BLaER1 treated with 17β-estradiol and CSF1 and Interleukin-3, amounts not matched to agents 10 nM and 100 nM (cell line): ENCODE measurements at regions not wholly inside any gene's neighbourhood (a gene's known extent, or its start where the extent isn't known, plus 50 kb on each side); places are given as distances from the start of the nearest gene placed in this dataset.
A peak's percentile ranks its signal among the peaks of the same experiment; 100 is the strongest.

Experiments
- H3K27ac ChIP-seq, 11 experiments: shearing (Covaris generic); formaldehyde crosslinking; 2 replicates each; pipeline ENCODE4 v1.8.1; 2022
- H3K27me3 ChIP-seq, 11 experiments: shearing (Covaris generic); formaldehyde crosslinking; 2 replicates each; pipeline ENCODE4 v1.8.1; 2022
- H3K36me3 ChIP-seq, 11 experiments: shearing (Covaris generic); formaldehyde crosslinking; 2 replicates each; pipeline ENCODE4 v1.8.1; 2022
- H3K4me1 ChIP-seq, 10 experiments: shearing (Covaris generic); formaldehyde crosslinking; 2 replicates each; pipeline ENCODE4 v1.8.1; 2022
- H3K4me2 ChIP-seq, 11 experiments: shearing (Covaris generic); formaldehyde crosslinking; 2 replicates each; pipeline ENCODE4 v1.8.1; 2022
- H3K4me3 ChIP-seq, 10 experiments: shearing (Covaris generic); formaldehyde crosslinking; 2 replicates each; pipeline ENCODE4 v1.8.1; 2022
- H3K9ac ChIP-seq, 11 experiments: shearing (Covaris generic); formaldehyde crosslinking; 2 replicates each; pipeline ENCODE4 v1.8.1; 2022
- H3K9me3 ChIP-seq, 11 experiments: shearing (Covaris generic); formaldehyde crosslinking; replicated peaks in 1 of 11; 2 replicates each; pipeline ENCODE4 v1.8.1; 2022
- H4K20me1 ChIP-seq, 11 experiments: shearing (Covaris generic); formaldehyde crosslinking; 2 replicates each; pipeline ENCODE4 v1.8.1; 2022
- Cebpa-rat ChIP-seq, 11 experiments: shearing (Covaris generic); IDR thresholded peaks; 2 replicates each; pipeline ENCODE4 v1.8.1; 2022

DNA sequence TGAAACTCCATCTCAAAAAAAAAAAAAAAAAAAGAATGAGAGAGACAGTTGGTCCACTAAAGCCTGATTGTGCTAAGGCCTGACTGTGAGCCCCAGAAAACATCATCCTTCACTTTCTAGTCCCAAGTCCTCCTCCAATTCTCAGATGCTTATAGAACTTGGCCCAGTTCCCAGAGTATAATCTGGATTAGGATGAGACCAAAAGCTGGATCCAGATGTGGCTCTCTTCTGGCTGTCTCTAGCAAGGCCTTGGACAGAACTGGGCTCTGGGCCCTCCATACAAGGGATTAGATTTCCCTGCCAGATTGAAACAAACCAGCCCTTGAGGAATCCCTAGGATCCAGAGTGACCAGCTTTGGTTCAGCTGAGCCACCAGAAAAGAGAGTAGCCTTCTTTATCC lies 98.4 kb upstream of the ZNF366 start:
- TF ChIP-seq Cebpa-rat (IDR thresholded peaks at IDR 0.05), result no peak
- Histone ChIP-seq H3K27me3 (no peaks in the 10 kb centered on the region), H3K4me1 (peaks cover 0 to 4% (median 0%) of the 10 kb centered on the region in 10 experiments; a peak in 3 of 20 replicates), H3K27ac (no peak overlapping the region), H3K4me2 (no peak overlapping the region), H3K4me3 (no peak overlapping the region), H4K20me1 (no peaks in the 10 kb centered on the region), H3K36me3 (no peaks in the 10 kb centered on the region), H3K9me3 (peaks cover 0 to 7% (median 0%) of the 10 kb centered on the region in 11 experiments; a peak in 3 of 22 replicates), H3K9ac (no peak overlapping the region)

- Histone ChIP-seq H4K20me1 (no peaks in the 10 kb centered on the region), H3K9me3 (peaks cover 0 to 12% (median 3%) of the 10 kb centered on the region in 11 experiments; a peak in 11 of 22 replicates), H3K4me1 (peaks cover 0 to 12% (median 4%) of the 10 kb centered on the region in 10 experiments; a peak in 10 of 20 replicates), H3K4me3 (no peak overlapping the region), H3K27ac (no peak overlapping the region), H3K27me3 (no peaks in the 10 kb centered on the region), H3K9ac (no peak overlapping the region), H3K36me3 (no peaks in the 10 kb centered on the region), H3K4me2 (no peak overlapping the region)
- no peak for TF ChIP-seq Cebpa-rat (IDR thresholded peaks at IDR 0.05)
These were observed 97.6 kb upstream of the ZNF366 start for GRCh38 chr5:72604798-72605154.

GRCh38 chr5:72604111-72604797 lies 97.0 kb upstream of the ZNF366 start:
- Histone ChIP-seq H3K36me3 (no peaks in the 10 kb centered on the region), H4K20me1 (no peaks in the 10 kb centered on the region), H3K4me2 (no peak overlapping the region), H3K4me1 (peaks cover 0 to 18% (median 9%) of the 10 kb centered on the region in 10 experiments; a peak in 10 of 20 replicates), H3K27me3 (no peaks in the 10 kb centered on the region), H3K4me3 (no peak overlapping the region), H3K9ac (no peak overlapping the region), H3K9me3 (peaks cover 0 to 17% (median 8%) of the 10 kb centered on the region in 11 experiments; a peak in 18 of 22 replicates), H3K27ac (no peak overlapping the region)
- no peak for TF ChIP-seq Cebpa-rat (IDR thresholded peaks at IDR 0.05)

- H3K9ac ChIP-seq, result no peak overlapping the region
- peaks cover 7 to 30% (median 21%) of the 10 kb centered on the region in 10 experiments; a peak in 18 of 20 replicates for H3K4me1 ChIP-seq
- no peak overlapping the region for H3K27ac ChIP-seq
- no peak overlapping the region for H3K4me3 ChIP-seq
- no peaks in the 10 kb centered on the region for H4K20me1 ChIP-seq
- TF ChIP-seq Cebpa-rat (IDR thresholded peaks at IDR 0.05), result no peak
- peaks cover 0 to 28% (median 14%) of the 10 kb centered on the region in 11 experiments; a peak in 18 of 22 replicates for H3K9me3 ChIP-seq
- no peaks in the 10 kb centered on the region for H3K36me3 ChIP-seq
- no peaks in the 10 kb centered on the region for H3K27me3 ChIP-seq
- no peak overlapping the region for H3K4me2 ChIP-seq
These were observed 95.8 kb upstream of the ZNF366 start for GRCh38 chr5:72602696-72603685.

DNA sequence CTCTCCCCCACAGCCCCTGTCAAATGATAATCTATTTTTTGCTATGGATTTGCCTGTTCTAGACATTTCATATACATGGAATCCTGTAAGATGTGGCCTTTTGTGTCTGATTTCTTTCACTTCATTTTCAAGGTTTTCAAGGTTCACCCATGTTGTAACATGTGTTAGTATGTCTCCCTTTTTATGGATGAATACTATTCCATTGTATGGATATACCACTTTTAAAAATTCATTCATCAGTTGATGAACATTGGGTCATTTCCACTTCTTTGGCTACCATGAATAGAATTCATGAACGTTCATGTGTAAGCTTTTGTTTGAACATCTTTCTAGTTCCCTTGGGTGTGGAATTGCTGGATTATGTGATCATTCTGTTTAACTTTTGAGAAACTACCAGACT lies 94.7 kb upstream of the ZNF366 start:
- no peak overlapping the region for H3K9ac ChIP-seq
- H3K27ac ChIP-seq, result no peak overlapping the region
- no peak overlapping the region for H3K4me3 ChIP-seq
- no peaks in the 10 kb centered on the region for H3K27me3 ChIP-seq
- peaks cover 8 to 39% (median 29%) of the 10 kb centered on the region in 10 experiments; a peak in 18 of 20 replicates for H3K4me1 ChIP-seq
- no peaks in the 10 kb centered on the region for H3K36me3 ChIP-seq
- no peak for TF ChIP-seq Cebpa-rat (IDR thresholded peaks at IDR 0.05)
- H4K20me1 ChIP-seq, result no peaks in the 10 kb centered on the region
- H3K9me3 ChIP-seq, result peaks cover 0 to 32% (median 19%) of the 10 kb centered on the region in 11 experiments; a peak in 18 of 22 replicates
- H3K4me2 ChIP-seq, result no peak overlapping the region

DNA sequence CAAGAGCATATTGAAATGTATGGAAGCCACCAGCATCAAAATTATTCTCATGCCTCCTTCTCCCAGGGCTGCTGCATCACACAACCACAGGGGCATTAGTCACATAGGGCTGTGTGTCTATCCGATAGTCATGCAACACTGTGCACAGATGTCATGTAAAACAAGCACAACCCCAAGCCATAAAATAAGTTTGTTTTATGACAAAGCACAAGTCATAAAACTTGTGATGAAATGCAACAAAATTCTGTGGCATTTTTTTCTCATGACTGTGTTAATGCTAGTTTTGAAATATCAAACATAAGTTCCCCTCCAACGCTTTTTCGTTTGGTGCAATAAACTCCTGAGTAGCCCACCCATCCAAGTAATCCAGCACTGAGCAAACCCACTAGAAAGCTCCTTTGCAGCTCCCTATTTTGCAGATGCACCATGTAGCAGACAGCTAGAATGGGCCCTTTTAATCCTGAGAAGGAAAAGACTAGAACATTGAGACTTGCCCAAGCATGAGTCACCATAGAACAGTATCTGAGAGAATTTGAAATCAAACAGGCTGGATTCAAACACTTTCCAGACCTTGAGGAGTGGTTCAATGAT lies 93.3 kb upstream of the ZNF366 start:
- Histone ChIP-seq H3K4me3 (no peak overlapping the region), H3K4me2 (peak overlapping the region in 3 of 11 experiments; percentile 1 to 77 (median 45); a peak in 3 of 22 replicates), H3K4me1 (peaks cover 8 to 39% (median 29%) of the 10 kb centered on the region in 10 experiments; a peak in 18 of 20 replicates), H3K9me3 (peaks cover 0 to 32% (median 19%) of the 10 kb centered on the region in 11 experiments; a peak in 18 of 22 replicates), H3K36me3 (no peaks in the 10 kb centered on the region), H3K9ac (no peak overlapping the region), H3K27ac (peak overlapping the region in 5 of 11 experiments; percentile 69 to 77 (median 77); a peak in 6 of 22 replicates), H4K20me1 (no peaks in the 10 kb centered on the region), H3K27me3 (no peaks in the 10 kb centered on the region)
- no peak for TF ChIP-seq Cebpa-rat (IDR thresholded peaks at IDR 0.05)

DNA sequence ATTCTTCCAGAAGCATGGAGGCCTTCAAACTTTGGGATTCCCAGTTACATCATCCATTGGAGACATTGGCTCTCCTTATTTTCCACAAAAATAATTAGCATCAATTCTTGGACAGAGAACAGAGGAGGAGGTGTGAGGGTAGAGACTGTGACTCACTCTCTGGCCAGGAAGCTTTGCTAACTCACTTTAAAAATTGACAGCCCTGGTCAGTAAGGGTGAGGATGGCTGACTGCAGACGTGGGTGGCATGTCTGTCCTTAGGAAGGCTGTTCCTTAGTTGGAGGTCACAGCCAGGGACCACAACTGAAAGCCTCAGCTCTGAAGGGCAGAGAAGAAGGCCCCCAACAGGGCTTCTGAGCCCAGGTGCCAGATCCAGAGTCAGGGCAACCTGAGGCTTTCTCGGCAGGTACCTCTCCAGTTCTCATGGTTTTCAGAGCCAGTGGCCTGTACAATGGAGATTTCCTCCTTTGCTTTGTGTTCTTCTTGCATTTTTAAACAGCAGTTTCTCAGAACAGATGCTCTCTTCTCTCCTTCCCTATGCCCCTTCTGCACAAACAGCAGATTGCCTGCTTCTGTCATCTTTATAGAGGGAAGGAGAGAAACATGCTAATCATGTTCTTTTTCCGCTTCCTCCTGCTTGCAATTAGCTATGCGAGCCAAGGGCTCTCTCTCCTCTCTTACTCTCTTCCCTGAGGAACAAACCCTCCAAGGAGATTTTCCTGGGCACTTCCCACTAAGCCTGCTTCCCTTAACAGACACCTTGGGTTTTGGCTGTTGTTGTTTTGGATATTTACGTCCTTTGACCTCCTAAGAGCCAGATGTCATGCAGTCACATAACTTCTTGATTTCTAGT lies 92.5 kb upstream of the ZNF366 start:
- H3K27ac ChIP-seq, result peak overlapping the region; percentile 56 to 79 (median 69); a peak in 21 of 22 replicates
- H3K9ac ChIP-seq, result peak overlapping the region in 4 of 11 experiments; percentile 8 to 48 (median 29); a peak in 3 of 22 replicates
- TF ChIP-seq Cebpa-rat (IDR thresholded peaks at IDR 0.05), result no peak
- H3K9me3 ChIP-seq, result peaks cover 0 to 32% (median 19%) of the 10 kb centered on the region in 11 experiments; a peak in 18 of 22 replicates
- peaks cover 8 to 39% (median 29%) of the 10 kb centered on the region in 10 experiments; a peak in 18 of 20 replicates for H3K4me1 ChIP-seq
- no peaks in the 10 kb centered on the region for H3K27me3 ChIP-seq
- no peaks in the 10 kb centered on the region for H4K20me1 ChIP-seq
- no peaks in the 10 kb centered on the region for H3K36me3 ChIP-seq
- no peak overlapping the region; a peak in 1 of 20 replicates for H3K4me3 ChIP-seq
- peak overlapping the region in 5 of 11 experiments; percentile 45 to 77 (median 67); a peak in 10 of 22 replicates for H3K4me2 ChIP-seq

DNA sequence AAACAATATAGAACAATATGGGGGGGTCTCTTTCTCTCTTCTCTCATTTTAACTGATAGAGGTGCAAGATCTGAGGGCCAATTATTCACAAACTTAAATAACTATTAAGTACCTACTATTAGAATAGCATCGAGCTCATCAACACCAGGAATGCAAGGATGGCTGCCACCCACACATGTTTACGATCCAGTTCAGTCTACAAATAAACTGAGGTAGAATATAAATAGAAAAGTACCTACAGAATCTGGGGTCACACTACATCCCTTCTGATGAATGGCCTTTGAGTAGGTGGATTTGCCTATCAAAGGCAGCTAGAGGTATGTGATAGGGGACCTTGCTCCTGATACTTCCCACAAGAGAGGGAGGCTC lies 91.8 kb upstream of the ZNF366 start:
- H3K27ac ChIP-seq, result peak overlapping the region; percentile 56 to 79 (median 69); a peak in 21 of 22 replicates
- H4K20me1 ChIP-seq, result no peaks in the 10 kb centered on the region
- H3K4me2 ChIP-seq, result peak overlapping the region in 7 of 11 experiments; percentile 23 to 77 (median 58); a peak in 11 of 22 replicates
- no peaks in the 10 kb centered on the region for H3K36me3 ChIP-seq
- H3K4me3 ChIP-seq, result no peak overlapping the region; a peak in 1 of 20 replicates
- peaks cover 8 to 39% (median 29%) of the 10 kb centered on the region in 10 experiments; a peak in 18 of 20 replicates for H3K4me1 ChIP-seq
- H3K9me3 ChIP-seq, result peaks cover 0 to 32% (median 19%) of the 10 kb centered on the region in 11 experiments; a peak in 18 of 22 replicates
- peak overlapping the region in 3 of 11 experiments; percentile 8 to 14 (median 12); a peak in 2 of 22 replicates for H3K9ac ChIP-seq
- TF ChIP-seq Cebpa-rat (IDR thresholded peaks at IDR 0.05), result no peak; a peak in 1 of 22 replicates
- H3K27me3 ChIP-seq, result no peaks in the 10 kb centered on the region
